SK-N-SH (cell line): ENCODE measurements at regions not wholly inside any gene's neighbourhood (a gene's known extent, or its start where the extent isn't known, plus 50 kb on each side); places are given as distances from the start of the nearest gene placed in this dataset.

Experiments
- EP300 ChIP-seq, 2 experiments: IDR thresholded peaks; 2 replicates each; pipeline versions ENCODE4 v1.4.0 to v1.6.1; 2012; ENCODE audit warnings: borderline replicate concordance in 1 of 2, low read depth in 1 of 2, low read length in 1 of 2
- JUND ChIP-seq: IDR thresholded peaks from 2 replicates; pipeline ENCODE4 v1.4.0; 2012
- NFIC ChIP-seq: IDR thresholded peaks from 2 replicates; pipeline ENCODE4 v1.4.0; 2012; ENCODE audit warnings: borderline replicate concordance
- RFX5 ChIP-seq: IDR thresholded peaks from 2 replicates; pipeline ENCODE4 v1.6.1; 2012; ENCODE audit warnings: mild to moderate bottlenecking, improper control_type of control experiment, low read length
- TF ChIP-seq, protein P1 (sequence below): fragments of 150-350 bp; IDR thresholded peaks from 2 replicates; pipeline ENCODE4 v1.6.1; 2017; ENCODE audit warnings: antibody characterized with exemption, low read length, low read depth, borderline replicate concordance
- TF ChIP-seq, protein P2 (sequence below): fragments of 200-600 bp; sonication (generic); IDR thresholded peaks from 2 replicates; pipeline ENCODE4 v1.6.1; 2017; ENCODE audit warnings: antibody characterized with exemption, mild to moderate bottlenecking, moderate library complexity

GRCh38 chr6:134657343-134657742, 292.6 kb downstream of the ALDH8A1 start:
- TF ChIP-seq EP300 (IDR thresholded peaks at IDR 0.05; ENCODE audit: borderline replicate concordance in 1 of 2, low read depth in 1 of 2, low read length in 1 of 2) (no peak), RFX5 (no peak), JUND (no peak), NFIC (no peak)
- TF ChIP-seq, protein P1, sequence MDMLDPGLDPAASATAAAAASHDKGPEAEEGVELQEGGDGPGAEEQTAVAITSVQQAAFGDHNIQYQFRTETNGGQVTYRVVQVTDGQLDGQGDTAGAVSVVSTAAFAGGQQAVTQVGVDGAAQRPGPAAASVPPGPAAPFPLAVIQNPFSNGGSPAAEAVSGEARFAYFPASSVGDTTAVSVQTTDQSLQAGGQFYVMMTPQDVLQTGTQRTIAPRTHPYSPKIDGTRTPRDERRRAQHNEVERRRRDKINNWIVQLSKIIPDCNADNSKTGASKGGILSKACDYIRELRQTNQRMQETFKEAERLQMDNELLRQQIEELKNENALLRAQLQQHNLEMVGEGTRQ, result no peak
- TF ChIP-seq, protein P2, sequence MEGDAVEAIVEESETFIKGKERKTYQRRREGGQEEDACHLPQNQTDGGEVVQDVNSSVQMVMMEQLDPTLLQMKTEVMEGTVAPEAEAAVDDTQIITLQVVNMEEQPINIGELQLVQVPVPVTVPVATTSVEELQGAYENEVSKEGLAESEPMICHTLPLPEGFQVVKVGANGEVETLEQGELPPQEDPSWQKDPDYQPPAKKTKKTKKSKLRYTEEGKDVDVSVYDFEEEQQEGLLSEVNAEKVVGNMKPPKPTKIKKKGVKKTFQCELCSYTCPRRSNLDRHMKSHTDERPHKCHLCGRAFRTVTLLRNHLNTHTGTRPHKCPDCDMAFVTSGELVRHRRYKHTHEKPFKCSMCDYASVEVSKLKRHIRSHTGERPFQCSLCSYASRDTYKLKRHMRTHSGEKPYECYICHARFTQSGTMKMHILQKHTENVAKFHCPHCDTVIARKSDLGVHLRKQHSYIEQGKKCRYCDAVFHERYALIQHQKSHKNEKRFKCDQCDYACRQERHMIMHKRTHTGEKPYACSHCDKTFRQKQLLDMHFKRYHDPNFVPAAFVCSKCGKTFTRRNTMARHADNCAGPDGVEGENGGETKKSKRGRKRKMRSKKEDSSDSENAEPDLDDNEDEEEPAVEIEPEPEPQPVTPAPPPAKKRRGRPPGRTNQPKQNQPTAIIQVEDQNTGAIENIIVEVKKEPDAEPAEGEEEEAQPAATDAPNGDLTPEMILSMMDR, result no peak
